ENCODE measurements at regions not wholly inside any gene's neighbourhood (a gene's known extent, or its start where the extent isn't known, plus 50 kb on each side); places are given as distances from the start of the nearest gene placed in this dataset.
"Not testable (repeated sequence)": the region's sequence is repeated elsewhere in the genome, so short reads cannot be mapped to it uniquely, and the experiment has no call there.

- H3K4me1 Mint-ChIP-seq; H3K36me3 ChIP-seq (ENCODE audit: control insufficient read depth, insufficient read depth, low read length); H3K27me3 Mint-ChIP-seq (ENCODE audit: low read depth in 2 of 2); intact Hi-C loops (cut with micrococcal nuclease); H3K4me1 ChIP-seq (ENCODE audit: control insufficient read depth, insufficient read depth, low read length); H3K27ac Mint-ChIP-seq; H3K9me3 Mint-ChIP-seq; H3K4me3 Mint-ChIP-seq; H3K27ac ChIP-seq (ENCODE audit: low read length); ATAC-seq; H3K36me3 Mint-ChIP-seq; H3K9me3 ChIP-seq (ENCODE audit: control insufficient read depth, insufficient read depth, low read length); H3K4me3 ChIP-seq (ENCODE audit: low read length); H3K27me3 ChIP-seq (ENCODE audit: control insufficient read depth, insufficient read depth, low read length); DNase-seq: not testable (repeated sequence)
- no CpG with 5 or more reads among the region's 4 CpGs for WGBS (ENCODE audit: insufficient coverage)
Observed at GRCh38 chr17:20521532-20521931, 54.2 kb upstream of the LGALS9B start.

GRCh38 chr17:20518462-20518861 lies 51.1 kb upstream of the LGALS9B start:
- not testable (repeated sequence) for H3K4me1 ChIP-seq (ENCODE audit: control insufficient read depth, insufficient read depth, low read length)

GRCh38 chr17:20517392-20517791 lies 50.1 kb upstream of the LGALS9B start:
- H3K4me3 Mint-ChIP-seq; H3K27ac ChIP-seq (ENCODE audit: low read length); H3K4me1 ChIP-seq (ENCODE audit: control insufficient read depth, insufficient read depth, low read length); H3K27ac Mint-ChIP-seq; H3K27me3 Mint-ChIP-seq (ENCODE audit: low read depth in 2 of 2); H3K36me3 ChIP-seq (ENCODE audit: control insufficient read depth, insufficient read depth, low read length); H3K9me3 ChIP-seq (ENCODE audit: control insufficient read depth, insufficient read depth, low read length); intact Hi-C loops (cut with micrococcal nuclease); H3K4me1 Mint-ChIP-seq; H3K36me3 Mint-ChIP-seq; H3K27me3 ChIP-seq (ENCODE audit: control insufficient read depth, insufficient read depth, low read length); H3K9me3 Mint-ChIP-seq; DNase-seq; H3K4me3 ChIP-seq (ENCODE audit: low read length): not testable (repeated sequence)
- WGBS (ENCODE audit: insufficient coverage), result 6% methylated on average over 3 of the region's 17 CpGs
- ATAC-seq, result peak in 1 of 3 donors; percentile 64

More at GRCh38 chr17:20518462-20518861, 51.1 kb upstream of the LGALS9B start:
- H3K27me3 ChIP-seq (ENCODE audit: control insufficient read depth, insufficient read depth, low read length); intact Hi-C loops (cut with micrococcal nuclease); H3K27me3 Mint-ChIP-seq (ENCODE audit: low read depth in 2 of 2); H3K9me3 Mint-ChIP-seq; H3K4me1 Mint-ChIP-seq; H3K36me3 Mint-ChIP-seq; H3K4me3 Mint-ChIP-seq; H3K27ac Mint-ChIP-seq; H3K36me3 ChIP-seq (ENCODE audit: control insufficient read depth, insufficient read depth, low read length); H3K27ac ChIP-seq (ENCODE audit: low read length); ATAC-seq; DNase-seq; H3K4me3 ChIP-seq (ENCODE audit: low read length); H3K9me3 ChIP-seq (ENCODE audit: control insufficient read depth, insufficient read depth, low read length): not testable (repeated sequence)
- WGBS (ENCODE audit: insufficient coverage), result no CpG with 5 or more reads among the region's 9 CpGs
